Midbrain (tissue), 1 donor: ENCODE measurements at regions not wholly inside any gene's neighbourhood (a gene's known extent, or its start where the extent isn't known, plus 50 kb on each side); places are given as distances from the start of the nearest gene placed in this dataset.

Experiments
- DNase-seq: peaks from one replicate; lab custom pipeline; 2025; lab: John Stamatoyannopoulos, UW

- no peak for DNase-seq
Observed at GRCh38 chr10:85145966-85146365, 817.6 kb downstream of the CCSER2 start.

GRCh38 chr10:85147346-85148250 lies 819.2 kb downstream of the CCSER2 start:
- no peak for DNase-seq

GRCh38 chr10:85148693-85149640 lies 820.6 kb downstream of the CCSER2 start:
- DNase-seq: no peak

GRCh38 chr10:85149766-85150165 lies 821.4 kb downstream of the CCSER2 start:
- DNase-seq: no peak

- no peak for DNase-seq
Observed at GRCh38 chr10:85151506-85151905, 823.1 kb downstream of the CCSER2 start.

GRCh38 chr10:85152496-85152895 lies 824.1 kb downstream of the CCSER2 start:
- DNase-seq: no peak

GRCh38 chr10:85152911-85153310 lies 824.5 kb downstream of the CCSER2 start:
- DNase-seq: no peak

GRCh38 chr10:85157206-85157605 lies 828.8 kb downstream of the CCSER2 start:
- DNase-seq: no peak

- no peak for DNase-seq
Observed at GRCh38 chr10:85168243-85168642, 839.9 kb downstream of the CCSER2 start.

- no peak for DNase-seq
Observed at GRCh38 chr10:85170026-85170425, 841.6 kb downstream of the CCSER2 start.

- no peak for DNase-seq
Observed at GRCh38 chr10:85175635-85176034, 847.2 kb downstream of the CCSER2 start.

GRCh38 chr10:85177767-85178166 lies 849.4 kb downstream of the CCSER2 start:
- no peak for DNase-seq

- no peak for DNase-seq
Observed at GRCh38 chr10:85187047-85187446, 858.7 kb downstream of the CCSER2 start.

GRCh38 chr10:85188770-85189484 lies 860.5 kb downstream of the CCSER2 start:
- DNase-seq: no peak

- DNase-seq: no peak
Observed at GRCh38 chr10:85193796-85194195, 865.4 kb downstream of the CCSER2 start.

GRCh38 chr10:85194706-85195105 lies 866.3 kb downstream of the CCSER2 start:
- DNase-seq: no peak

GRCh38 chr10:85195596-85195995 lies 867.2 kb downstream of the CCSER2 start:
- no peak for DNase-seq

- no peak for DNase-seq
Observed at GRCh38 chr10:85204814-85205213, 876.4 kb downstream of the CCSER2 start.

- no peak for DNase-seq
Observed at GRCh38 chr10:85212526-85212925, 884.1 kb downstream of the CCSER2 start.

- no peak for DNase-seq
Observed at GRCh38 chr10:85213493-85213892, 885.1 kb downstream of the CCSER2 start.

- peak; percentile 2 for DNase-seq
Observed at GRCh38 chr10:85222300-85222699, 893.9 kb downstream of the CCSER2 start.

GRCh38 chr10:85224366-85224940 lies 896.1 kb downstream of the CCSER2 start:
- DNase-seq: no peak
